Gastrocnemius medialis (tissue), 4 donors: ENCODE measurements at regions not wholly inside any gene's neighbourhood (a gene's known extent, or its start where the extent isn't known, plus 50 kb on each side); places are given as distances from the start of the nearest gene placed in this dataset.

Source experiments
- POLR2A ChIP-seq, 2 donors: fragments of 450-650 bp; IDR thresholded peaks; one replicate each; pipeline ENCODE4 v1.6.1; 2017; ENCODE audit warnings: antibody characterized with exemption in 2 of 2, mild to moderate bottlenecking in 2 of 2, moderate library complexity in 2 of 2
- TF ChIP-seq, protein P1 (sequence below), 5 experiments: fragments of 450-650 bp in 3 of 5; fragments of 200-600 bp in 2 of 5; sonication (generic) in 2 of 5; IDR thresholded peaks in 4 of 5; conservative IDR thresholded peaks in 1 of 5; 1 replicate in 4 of 5; 2 replicates in 1 of 5; pipeline ENCODE4 v1.5.1; 2016 to 2019; ENCODE audit warnings: antibody characterized with exemption in 5 of 5, mild to moderate bottlenecking in 3 of 5, moderate library complexity in 3 of 5

- TF ChIP-seq, protein P1, sequence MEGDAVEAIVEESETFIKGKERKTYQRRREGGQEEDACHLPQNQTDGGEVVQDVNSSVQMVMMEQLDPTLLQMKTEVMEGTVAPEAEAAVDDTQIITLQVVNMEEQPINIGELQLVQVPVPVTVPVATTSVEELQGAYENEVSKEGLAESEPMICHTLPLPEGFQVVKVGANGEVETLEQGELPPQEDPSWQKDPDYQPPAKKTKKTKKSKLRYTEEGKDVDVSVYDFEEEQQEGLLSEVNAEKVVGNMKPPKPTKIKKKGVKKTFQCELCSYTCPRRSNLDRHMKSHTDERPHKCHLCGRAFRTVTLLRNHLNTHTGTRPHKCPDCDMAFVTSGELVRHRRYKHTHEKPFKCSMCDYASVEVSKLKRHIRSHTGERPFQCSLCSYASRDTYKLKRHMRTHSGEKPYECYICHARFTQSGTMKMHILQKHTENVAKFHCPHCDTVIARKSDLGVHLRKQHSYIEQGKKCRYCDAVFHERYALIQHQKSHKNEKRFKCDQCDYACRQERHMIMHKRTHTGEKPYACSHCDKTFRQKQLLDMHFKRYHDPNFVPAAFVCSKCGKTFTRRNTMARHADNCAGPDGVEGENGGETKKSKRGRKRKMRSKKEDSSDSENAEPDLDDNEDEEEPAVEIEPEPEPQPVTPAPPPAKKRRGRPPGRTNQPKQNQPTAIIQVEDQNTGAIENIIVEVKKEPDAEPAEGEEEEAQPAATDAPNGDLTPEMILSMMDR (IDR thresholded peaks at IDR 0.05 in 4 of 5, conservative IDR thresholded peaks at IDR 0.05 in 1 of 5) = no peak
- no peak for TF ChIP-seq POLR2A (IDR thresholded peaks at IDR 0.05)
Measured at GRCh38 chr16:65663774-65664173, 541.9 kb upstream of the CDH11 start.
